GM10266 (cell line): ENCODE measurements at regions not wholly inside any gene's neighbourhood (a gene's known extent, or its start where the extent isn't known, plus 50 kb on each side); places are given as distances from the start of the nearest gene placed in this dataset.

Experiments
- DNase-seq: peaks from one replicate; pipeline ENCODE4 v3.0.0; 2012; ENCODE audit errors: extremely low spot score
- CTCF ChIP-seq: IDR thresholded peaks from 2 replicates; pipeline ENCODE4 v1.5.1; 2012; ENCODE audit warnings: mild to moderate bottlenecking, low read depth; ENCODE audit not compliant: control insufficient read depth, insufficient read depth; ENCODE audit errors: missing control alignments

GRCh38 chr11:82636615-82637014, 97.0 kb downstream of the FAM181B start:
- no peak for TF ChIP-seq CTCF
- DNase-seq, result no peak

- no peak for DNase-seq
- no peak for TF ChIP-seq CTCF
These were observed 99.6 kb downstream of the FAM181B start for GRCh38 chr11:82634091-82634490.

- DNase-seq, result no peak
- no peak for TF ChIP-seq CTCF
These were observed 101.7 kb downstream of the FAM181B start for GRCh38 chr11:82631722-82632630.

- TF ChIP-seq CTCF, result no peak
- DNase-seq, result no peak
These were observed 123.0 kb downstream of the FAM181B start for GRCh38 chr11:82610671-82611070.

- TF ChIP-seq CTCF, result no peak
- DNase-seq, result no peak
These were observed 126.9 kb downstream of the FAM181B start for GRCh38 chr11:82606738-82607137.

- no peak for DNase-seq
- TF ChIP-seq CTCF, result no peak
These were observed 132.0 kb downstream of the FAM181B start for GRCh38 chr11:82601711-82602110.

GRCh38 chr11:82599836-82600235, 133.8 kb downstream of the FAM181B start:
- TF ChIP-seq CTCF, result no peak
- no peak for DNase-seq
